HUDEP-2 (cell line): ENCODE measurements at regions not wholly inside any gene's neighbourhood (a gene's known extent, or its start where the extent isn't known, plus 50 kb on each side); places are given as distances from the start of the nearest gene placed in this dataset.

Experiments used
- DNase-seq, 76 experiments: peaks; one replicate each; lab custom pipeline; 2025; ENCODE audit not compliant: unreplicated experiment in 76 of 76; lab: John Stamatoyannopoulos, UW

DNA sequence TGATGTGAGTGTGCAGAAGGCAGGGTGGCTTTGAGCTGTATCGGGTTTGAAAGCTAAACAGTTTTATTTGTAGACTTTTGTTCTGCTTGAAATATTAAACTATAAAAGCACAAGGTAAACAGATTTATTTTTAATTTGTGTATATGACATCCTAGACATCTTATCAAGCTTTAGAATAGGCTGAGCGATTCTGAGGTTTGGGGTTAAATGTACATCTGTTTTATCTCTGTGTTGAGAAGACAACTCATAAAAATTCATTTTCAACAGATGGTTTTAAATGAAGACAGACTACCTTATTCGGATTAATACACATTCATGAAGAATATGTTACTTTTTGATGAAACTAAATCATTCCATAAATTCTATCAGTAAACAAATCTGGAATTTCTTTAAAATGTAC lies 368.8 kb downstream of the RPRM start:
- DNase-seq, result no peak

DNA sequence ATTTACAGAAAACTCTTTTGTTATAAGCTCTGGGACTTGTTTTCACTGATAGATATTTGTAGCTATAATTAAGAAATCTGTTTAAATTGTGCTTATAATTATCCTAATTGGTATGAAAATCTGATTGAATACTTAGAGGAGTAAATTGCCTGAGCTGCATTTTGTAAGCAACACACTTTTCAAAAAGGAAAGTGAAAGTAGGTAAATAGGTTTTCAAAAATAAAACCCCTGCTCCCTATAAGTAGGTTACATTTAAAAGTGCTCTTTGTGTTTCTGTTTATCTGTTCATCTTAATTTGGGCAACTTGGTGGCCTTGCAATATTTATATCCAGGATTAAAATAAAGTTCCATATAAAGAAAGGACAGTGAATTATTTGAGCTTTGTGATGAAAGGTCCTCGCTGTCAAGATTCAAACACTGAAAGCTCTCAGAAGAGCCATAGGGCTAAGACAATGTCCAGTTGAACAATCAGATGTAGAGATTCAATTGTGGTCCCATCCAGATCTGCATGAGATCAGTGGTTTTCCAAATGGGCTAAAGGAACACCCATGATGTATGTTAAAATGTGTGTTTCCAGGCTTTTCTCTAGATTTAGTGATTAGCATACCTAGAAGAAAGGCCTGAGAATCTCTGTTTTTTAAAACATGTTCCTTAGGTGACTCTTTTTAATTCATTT lies 371.6 kb downstream of the RPRM start:
- DNase-seq, result no peak

DNA sequence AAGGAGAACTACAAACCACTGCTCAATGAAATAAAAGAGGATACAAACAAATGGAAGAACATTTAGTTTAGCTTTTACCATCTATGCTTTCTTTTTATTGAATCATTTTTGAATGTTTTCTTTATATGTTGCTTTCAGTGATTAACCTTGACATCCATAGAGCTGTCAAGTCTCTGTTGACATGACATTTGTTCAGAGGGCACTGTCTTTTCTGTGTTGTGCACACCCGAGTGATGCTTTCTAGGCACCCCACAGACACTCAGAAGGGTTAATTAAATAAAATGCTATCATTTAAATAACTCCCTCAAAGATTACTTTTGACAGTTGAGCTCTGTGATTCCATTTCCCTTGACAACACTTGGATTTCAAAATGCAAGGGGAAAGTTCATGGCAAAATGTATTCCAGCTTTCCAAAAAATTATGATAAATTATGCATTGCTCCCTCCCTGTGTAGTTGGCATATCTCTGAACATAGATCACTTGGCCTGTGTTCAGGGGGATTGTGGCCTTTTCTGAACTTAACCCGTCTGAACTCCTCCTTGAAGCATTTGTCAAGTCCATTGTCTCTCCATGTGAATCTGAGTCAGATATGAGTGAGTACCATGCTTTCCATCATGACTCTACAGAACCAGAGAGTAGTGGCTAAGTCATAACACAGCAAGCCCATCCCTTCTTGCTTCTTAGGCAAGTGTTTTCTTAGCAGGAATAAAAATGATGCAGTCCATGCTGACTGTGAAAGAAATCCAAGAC lies 372.6 kb downstream of the RPRM start:
- DNase-seq, result no peak

DNA sequence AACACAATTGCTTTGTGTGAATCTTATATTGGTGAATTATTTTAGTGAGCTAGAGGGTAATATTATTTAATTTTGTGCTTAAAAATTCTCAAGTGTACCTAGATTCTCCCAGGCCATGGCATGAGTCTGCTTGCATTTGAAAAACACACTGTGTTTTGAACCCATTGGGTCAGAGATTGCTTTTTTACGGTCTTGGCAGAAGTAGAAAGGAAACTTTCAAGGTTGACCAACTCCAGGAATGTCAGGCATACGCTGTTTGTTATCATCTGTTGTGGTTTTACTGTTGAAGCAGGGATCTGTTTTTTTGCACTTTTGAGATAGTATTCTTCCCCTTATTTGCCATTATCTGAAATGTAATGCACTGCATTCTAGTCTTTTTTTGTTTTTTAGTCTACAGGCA lies 377.4 kb downstream of the RPRM start:
- no peak for DNase-seq

DNA sequence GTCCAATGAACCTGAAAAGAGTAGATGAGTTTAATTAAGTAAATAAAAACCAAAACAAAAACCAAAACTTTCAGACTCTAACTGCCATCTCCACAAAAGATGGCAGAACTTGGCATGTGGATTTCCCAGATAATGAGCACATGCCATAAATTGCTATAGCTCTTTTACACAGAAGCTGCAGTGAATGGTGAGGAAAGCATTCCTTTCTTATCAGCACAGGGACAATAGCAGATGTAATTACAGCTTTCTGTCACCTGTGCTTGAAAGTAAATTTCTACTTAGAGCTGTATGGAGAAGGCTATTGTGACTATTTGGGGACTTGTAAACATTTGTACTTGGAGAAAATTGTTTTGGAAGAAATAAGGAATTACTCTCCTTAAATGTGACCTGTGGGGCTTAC lies 378.4 kb downstream of the RPRM start:
- DNase-seq, result no peak

DNA sequence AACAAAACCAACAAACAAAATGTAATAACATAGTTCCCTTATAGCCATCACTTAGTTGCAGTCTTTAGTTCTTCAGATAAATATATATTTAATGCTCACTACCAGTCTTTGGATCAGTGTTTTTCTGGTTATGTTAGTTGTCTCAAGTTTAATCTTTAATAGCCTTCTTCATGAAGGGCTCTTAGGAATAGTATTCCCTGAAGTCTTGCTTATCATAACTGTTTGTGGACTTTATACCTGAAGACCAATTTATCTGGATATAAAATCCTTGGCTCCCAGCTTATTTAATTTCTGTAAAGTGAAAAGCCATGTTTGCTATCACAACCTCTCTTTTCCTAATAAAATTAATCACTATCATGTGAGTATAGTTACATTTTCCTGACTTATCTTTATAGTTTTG lies 379.7 kb downstream of the ARL6IP6 start:
- DNase-seq, result no peak

DNA sequence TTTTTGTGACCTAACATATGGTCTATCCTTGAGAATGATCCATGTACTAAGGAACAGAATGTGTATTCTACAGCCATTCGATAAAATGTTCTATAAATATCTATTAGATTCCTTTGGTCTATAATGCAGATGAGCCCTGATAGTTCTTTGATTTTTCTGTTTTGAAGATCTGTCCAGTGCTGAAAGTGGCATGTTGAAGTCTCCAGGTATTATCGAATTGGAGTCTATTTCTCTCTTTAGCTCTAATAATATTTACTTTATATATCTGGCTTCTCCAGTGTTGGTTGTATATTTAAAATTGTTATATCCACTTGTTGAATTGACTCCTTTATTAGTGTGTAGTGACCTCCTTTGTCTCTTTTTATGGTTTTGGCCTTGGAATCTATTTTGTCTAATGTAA lies 377.9 kb downstream of the ARL6IP6 start:
- DNase-seq, result no peak

DNA sequence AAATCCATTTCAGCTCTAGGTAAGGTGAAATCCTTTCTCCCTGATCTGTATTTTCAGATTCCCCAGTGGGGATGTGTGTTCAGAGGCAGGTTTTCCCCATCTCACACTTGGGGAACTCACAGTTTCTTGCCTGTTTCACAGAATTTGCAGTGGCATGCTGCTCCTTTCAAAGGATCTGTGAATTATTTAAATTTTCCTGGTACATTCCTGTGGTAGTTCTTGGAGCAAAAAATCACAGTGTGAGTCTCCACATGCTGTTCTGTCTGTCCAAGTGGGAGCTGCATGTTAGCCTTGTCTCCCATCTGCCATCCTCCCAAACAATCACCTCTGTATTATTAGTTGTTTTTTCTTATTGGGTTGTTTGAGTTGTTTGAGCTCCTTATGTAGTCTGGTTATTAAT lies 372.9 kb downstream of the ARL6IP6 start:
- DNase-seq, result no peak

DNA sequence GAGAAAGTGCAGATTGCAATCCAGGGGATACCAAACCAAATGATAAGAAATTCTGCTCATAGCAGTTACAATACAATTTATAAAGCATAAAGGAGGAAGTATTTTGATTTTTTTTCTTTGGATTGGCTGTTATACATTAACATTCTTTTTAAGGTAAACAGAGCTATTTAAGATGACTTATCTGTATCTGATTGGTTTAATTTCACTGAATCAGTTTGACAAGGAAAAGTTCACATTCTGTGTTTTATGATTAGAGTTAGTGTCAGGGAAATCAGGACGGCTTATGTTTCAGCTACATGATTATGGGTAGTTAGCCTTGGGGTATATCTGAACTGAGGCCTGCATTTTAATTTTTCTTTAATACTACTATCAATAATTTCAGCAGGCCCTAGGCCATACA lies 360.9 kb downstream of the ARL6IP6 start:
- no peak for DNase-seq

DNA sequence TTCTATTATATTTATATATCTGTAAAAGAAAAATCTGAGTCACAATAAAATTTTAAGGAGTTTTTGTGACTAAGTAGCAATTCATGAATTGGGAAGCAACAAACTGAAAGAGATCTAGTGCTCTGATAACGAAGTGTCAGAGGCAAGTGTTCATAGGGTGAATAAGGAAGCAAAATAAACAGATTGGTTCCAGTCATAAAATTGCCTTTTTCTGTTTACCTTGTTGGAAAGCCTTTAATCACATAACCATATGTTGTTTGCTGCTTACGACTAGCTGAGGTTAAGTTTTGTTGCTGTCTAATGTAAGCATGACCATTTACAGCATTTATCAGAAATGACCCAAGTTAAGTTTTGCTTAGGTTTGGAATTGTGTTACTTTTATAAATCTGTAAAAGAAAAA lies 358.9 kb downstream of the ARL6IP6 start:
- no peak for DNase-seq

DNA sequence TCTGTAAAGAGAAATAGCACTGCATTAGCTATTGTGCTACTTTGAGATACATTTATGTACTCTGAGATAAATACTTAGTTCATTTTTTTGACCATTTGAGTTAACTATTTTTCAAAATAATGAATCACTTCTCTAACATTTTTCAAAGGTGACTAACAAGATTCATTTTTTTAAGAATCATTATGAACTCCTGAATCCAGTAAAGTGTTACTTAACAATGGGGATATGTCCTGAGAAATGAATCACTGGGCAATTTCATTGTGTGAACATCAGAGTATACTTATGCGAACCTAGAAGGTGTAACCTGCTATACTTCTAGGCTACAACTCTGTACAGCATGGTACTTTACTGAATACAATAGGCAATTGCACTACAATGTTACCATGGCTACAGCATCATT lies 355.8 kb downstream of the ARL6IP6 start:
- DNase-seq, result no peak

DNA sequence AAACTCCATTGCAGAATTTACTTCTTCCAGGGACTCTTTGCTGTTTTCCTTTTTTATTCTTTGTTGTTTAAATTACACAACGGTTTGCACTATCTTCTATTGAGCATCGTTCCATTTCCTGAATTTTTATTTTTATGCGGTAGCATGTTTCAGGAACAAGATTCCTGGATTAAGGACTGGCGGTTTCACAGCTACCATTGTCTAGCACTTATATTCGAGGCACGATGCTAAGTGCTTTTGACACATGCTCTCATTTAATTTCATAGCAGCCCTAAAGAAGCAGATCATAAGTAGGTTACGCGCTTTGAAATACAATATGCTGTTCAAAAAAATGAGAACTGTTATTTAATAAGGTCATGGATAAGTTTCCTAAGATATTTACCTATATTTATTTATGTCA lies 354.4 kb downstream of the ARL6IP6 start:
- DNase-seq, result no peak

DNA sequence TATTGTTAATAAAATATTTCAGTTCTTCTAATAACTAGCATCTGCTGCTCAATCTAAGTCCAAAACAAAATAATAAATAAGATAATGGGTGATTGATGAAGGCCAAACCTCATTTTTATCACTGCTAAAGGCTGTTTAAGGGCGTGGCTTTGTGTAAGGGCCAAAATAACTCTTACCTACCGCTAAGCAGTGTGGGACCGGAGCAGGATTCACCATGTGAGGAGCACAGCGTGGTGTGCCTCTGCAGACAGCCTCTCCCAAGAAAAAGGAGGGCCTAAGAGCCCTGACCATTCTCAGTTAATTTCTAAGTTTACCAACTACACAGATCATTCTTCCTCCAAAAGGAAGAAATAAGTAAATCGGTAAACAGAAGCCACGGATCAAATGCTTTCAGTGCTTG lies 353.7 kb downstream of the ARL6IP6 start:
- DNase-seq, result no peak

DNA sequence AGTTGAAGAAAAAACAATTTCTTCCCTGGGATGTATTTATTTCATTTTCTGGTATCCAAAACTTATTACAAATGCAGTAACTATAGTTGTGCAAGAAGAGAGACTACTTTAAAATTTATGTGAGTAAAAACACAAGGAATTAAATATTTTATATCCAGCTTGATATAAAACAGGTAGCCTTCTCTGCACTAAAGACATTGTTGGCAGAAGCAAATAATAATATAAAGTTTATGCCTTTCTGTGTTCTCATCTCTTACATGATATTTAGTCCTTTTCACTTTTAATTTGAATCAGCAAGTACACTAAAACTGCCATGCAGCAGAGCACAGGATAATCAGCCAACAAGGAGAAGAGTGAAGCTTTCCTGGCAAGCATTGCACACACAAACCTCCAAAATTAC lies 352.7 kb downstream of the ARL6IP6 start:
- DNase-seq, result no peak

DNA sequence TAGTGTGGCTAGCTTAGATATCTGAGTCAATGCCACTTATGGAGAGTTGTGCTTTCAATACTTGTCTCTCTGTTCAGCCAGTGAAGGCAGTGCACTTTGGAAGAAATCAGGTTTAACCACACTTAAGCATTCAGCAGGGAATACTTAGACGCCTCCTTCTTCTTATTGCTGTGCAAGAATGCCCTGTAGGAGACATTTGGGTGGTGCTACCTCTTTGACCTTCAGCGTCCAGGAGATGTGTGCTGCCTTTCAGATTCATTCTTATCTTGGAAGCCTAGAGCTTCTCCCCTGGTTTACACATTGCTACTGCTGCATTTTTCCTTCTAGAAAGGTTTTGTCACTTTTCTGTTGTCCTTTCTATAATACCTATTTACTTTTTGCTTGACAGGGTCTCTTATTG lies 350.5 kb downstream of the ARL6IP6 start:
- no peak for DNase-seq

DNA sequence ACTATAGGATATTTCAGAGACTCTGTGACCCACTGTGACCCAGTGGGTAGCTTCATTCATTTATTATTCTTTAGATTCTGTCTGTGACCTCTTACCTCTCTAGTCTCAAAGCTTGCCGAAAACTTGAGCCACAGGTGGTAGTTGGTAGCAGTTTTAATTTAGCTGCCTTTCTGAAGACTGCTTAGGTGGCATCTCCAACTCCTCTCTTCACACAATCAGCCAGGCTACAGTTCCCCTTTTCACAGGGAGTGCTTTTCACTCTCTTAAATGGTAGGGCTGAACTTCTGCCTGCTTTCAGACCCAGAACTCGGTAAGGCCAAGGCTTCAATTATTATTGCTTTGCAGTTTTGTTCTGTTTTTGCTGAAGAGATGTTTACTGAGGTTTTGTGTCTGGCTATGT lies 349.6 kb downstream of the ARL6IP6 start:
- no peak for DNase-seq

DNA sequence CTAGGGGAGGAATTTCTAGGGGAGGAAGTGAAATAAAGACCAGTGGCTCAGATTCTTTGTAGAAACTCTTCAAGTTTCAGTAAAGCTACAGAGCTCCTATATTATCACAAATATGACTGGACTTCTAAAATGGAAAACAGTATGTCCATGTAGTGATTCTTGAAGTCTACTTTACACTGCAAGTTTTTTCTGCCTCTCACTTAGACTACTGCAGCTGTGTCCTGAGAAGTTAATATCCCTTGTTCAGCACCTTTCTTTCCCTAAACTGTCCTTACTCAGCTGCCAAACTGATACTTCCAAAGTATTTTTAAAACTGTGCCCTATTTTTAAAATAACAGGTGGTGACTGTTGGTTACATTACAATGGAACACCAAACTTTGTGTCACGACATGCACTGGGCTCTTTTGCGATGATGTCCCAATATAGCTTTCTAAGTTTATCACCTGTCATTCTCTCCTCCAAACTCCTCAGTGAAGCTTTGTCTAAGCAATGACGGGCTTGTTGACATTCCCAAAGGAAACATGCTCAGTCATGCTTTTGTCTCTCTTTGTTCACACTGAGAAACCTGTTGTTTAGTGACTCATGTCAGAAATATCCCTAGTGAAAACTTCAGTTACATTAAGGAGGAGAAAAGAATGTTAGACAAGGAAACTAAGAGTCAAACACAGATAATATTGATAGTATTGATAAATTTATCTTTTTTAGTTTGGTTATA lies 341.1 kb downstream of the ARL6IP6 start:
- DNase-seq, result no peak

DNA sequence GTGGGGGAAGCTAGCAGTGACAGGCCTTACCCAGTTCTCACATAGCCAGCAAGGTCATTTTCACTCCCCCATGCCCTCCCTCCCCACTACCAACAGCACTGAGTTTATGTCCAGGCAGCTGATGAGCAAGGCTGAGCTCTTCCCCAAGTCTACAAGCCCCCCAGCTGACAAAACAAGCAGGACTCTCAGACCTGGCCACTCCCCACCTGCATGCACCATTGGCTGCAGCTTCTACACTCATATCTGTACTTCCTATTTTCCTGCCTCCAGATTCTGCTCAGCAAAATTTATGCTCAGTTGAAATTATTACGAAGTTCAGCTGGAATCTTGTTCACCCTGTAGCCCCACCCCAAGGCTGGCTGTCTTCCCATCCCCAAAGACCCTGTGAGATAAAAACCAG lies 339.3 kb downstream of the ARL6IP6 start:
- DNase-seq, result no peak

DNA sequence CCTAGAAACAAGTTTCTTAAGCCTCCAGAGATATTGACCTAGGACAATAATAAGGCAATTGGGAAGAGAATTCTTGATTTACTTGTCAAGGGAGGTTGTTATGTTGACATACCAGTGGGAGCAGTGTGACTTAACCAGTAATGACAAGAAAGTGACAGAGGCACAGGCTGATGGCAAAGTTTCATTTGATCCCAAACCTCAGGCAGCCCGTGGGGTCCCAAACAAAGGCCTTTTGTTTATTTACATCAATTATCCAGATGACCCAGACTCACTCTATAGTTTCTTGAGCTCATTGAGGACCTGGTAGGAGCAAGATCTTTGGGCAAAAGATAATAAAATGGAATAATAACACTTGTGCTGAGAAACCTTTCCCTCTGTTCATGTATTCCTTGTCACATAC lies 336.8 kb downstream of the ARL6IP6 start:
- no peak for DNase-seq

DNA sequence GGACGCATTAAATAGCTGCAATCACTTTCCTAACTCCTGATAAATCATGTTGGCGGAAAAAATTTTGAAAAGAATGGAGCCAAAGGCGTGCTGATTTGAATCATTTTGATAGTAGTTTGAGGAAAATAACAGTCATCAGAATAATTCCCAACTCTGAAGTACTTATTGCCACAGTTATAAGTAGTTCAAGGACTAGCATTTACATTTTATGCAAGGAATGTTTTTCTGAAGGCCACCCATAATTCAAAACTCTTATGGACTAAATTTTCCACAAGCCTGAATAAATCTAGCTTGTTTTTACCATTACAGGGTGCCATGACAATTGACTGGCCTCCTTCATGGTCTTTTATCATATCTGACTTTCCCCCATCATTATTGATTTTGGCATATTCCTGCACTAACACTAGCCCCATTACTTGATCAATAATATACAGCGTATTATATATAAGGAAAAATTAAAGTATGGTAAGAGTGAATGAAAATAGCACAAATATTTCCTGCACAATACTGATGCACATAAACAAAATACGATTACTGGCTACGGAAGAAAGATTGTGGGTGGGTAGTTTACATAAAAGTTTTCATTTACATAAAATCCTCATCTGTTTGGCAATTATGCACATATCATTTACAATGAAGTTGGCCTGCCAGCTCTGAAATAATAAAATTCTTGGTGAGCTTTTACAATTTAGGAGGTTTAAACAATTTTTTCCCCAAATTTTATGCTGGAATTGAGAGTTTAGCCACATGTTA lies 334.6 kb downstream of the ARL6IP6 start:
- DNase-seq, result no peak

DNA sequence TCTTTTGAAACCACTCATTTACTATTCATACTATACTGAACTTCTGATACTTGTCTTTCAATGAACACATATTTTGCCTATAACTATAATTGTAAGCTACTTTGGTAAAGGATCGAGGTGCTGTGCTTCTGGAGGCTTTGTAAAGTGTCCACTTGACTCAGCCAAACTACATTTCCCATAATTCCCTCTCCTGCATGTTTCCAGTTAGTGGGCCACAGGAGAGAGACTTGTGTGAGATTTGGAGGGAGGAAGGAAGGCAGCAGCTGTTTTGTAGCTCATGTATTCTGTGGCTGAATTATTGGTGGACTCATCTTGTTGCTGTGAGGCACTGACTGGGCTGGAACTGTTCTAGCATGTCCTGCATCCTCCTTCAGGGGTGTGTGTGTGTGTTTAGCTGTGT lies 328.8 kb downstream of the ARL6IP6 start:
- no peak for DNase-seq
